Hematopoietic multipotent progenitor cell (in vitro differentiated cells): ENCODE measurements at regions not wholly inside any gene's neighbourhood (a gene's known extent, or its start where the extent isn't known, plus 50 kb on each side); places are given as distances from the start of the nearest gene placed in this dataset.
"Not testable (repeated sequence)": the region's sequence is repeated elsewhere in the genome, so short reads cannot be mapped to it uniquely, and the experiment has no call there.

Experiments used
- DNase-seq, 3 donors: peaks; one replicate each; pipeline ENCODE4 v3.0.0-alpha.2; 2011 to 2015; ENCODE audit warnings: low read depth in 2 of 3, low spot score in 2 of 3

GRCh38 chr21:21973806-21974205 lies 975.6 kb downstream of the NCAM2 start:
- DNase-seq = no peak

DNA sequence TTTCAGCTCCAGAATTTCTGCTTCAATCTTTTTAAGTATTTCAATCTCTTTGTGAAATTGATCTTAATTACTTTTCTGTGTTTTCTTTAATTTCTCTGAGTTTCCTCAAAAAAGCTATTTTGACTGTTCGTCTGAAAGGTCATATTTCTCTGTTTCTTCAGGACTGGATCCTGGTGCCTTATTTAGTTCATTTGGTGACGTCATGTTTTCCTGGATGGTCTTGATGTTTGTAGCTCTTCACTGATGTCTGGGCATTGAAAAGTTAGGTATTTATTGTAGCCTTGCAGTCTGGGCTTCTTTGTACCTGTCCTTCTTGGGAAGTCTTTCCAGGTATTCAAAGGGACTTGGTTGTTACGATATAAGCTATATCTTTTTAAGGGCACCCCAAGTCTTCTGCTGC lies 998.7 kb downstream of the NCAM2 start:
- DNase-seq = no peak

- no peak for DNase-seq
Measured at GRCh38 chr21:21997390-21998333, 999.5 kb downstream of the NCAM2 start.

DNA sequence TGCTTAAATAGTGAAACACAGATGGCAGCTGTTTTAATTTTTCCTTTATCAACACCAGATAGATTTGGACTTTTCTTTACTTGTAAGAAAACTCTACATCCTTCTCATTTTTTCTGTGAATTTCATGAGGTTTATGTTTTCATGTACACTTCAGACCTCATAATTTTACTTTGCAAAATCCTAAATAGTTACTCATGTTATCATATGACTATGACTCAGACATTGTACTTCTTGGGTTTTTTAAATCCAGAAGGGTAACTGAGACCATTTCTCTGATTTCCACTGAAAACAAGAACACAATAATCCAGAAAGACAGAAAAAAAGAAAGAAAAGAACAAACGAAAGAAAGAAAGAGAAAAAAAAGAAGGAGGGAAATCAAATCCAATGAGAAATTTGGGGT lies 1021.6 kb downstream of the NCAM2 start:
- DNase-seq = no peak

- no peak for DNase-seq
Measured at GRCh38 chr21:22020221-22020620, 1022.0 kb downstream of the NCAM2 start.

DNA sequence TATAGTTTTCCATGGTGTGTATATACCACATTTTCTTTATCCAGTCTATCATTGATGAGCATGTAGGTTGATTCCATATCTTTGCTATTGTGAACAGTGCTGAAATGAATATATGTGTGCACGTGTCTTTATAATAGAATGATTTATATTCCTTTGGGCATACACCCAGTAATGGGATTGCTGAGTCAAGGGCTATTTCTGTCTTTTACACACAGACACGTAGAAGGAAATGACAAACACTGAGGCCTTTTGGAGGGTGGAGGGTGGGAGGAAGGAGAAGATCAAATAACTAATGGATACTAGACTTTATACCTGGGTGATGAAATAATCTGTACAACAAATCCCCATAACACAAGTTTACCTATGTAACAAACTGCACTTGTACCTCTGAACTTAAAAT lies 1025.7 kb downstream of the NCAM2 start:
- not testable (repeated sequence) for DNase-seq

DNA sequence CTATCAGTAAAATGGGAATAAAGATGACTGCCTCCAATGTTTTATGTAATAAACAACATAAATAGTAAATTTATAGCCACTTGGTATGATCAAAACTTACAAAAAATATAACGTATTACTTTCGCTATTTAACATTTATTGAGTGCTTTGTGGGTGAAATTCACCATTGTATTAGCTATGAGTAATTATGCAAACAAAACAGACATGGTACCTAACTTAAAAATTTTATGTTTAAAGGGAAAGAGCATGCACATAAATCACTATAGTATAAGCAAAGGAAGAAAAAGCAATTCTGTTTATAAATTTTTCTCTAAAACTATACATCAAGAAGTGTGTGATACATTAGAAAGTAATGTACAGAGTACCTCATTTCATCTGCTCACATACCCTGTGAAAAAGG lies 1046.2 kb downstream of the NCAM2 start:
- DNase-seq = no peak

DNA sequence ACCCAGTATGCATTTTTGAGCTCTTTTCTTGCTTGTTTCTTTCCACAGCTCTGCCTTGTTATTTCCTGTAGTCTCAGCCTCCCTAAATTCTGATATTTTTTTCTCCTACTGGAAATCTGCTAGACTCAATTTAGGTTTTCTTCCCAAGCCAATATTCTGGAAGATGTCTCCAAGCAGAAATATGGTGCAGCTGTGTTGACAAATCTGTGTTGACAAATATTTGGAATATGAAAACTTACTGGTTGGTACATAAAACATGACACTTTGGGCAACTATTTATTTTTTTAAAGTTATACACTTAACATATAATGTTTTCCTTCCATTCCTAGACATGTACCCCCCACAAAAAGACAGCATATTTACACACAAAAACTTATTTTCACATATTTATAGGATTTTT lies 1048.4 kb downstream of the NCAM2 start:
- DNase-seq = no peak

DNA sequence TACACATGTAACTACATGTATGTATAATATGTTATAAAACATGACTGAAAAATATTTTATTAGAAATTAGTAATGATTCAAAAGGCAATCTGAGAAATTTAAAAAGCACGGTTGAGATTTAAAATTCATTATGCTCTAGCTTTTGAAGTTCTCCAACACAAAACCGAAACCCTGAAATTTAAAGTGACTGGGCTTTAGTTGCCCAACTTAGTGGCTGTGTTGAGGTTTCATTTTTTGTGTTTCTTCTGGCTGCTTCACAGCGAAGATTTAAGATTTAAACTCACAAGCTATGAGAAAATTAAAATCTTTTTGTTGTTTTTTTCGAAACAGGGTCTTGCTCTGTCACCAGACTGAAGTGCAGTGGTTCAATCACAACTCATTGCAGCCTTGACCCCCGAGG lies 1058.7 kb downstream of the NCAM2 start:
- no peak for DNase-seq

DNA sequence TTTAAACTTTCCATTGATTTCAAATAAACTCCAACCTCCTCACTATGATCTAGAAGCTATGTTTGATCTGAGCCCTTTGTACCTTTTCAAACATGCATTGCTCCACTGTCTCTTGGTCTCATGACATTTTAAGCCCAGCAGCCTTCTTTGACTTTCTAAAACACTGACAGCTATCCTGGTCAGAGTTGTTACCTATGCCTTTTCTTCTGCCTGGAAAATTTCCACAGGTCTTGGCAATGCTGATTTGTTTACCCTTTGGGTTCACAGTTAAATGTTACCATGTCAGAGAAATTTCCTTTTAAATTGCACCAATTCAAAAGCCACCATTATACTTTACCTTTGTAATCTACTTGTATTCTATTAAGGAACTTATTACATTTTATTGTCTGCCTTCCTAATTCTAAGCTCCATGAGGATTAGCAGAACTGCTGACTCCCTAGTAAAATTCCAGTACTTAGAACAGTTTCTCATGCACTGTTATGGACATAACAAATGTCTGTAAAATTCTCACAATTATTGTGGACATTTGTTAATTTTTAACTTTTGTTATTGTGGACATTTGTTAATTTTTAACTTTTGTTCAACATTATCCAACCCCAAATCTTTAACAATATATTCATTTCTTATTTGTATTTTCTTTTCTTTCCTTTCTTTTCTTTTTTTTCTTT lies 1064.4 kb downstream of the NCAM2 start:
- no peak for DNase-seq

GRCh38 chr21:22063140-22063539 lies 1064.9 kb downstream of the NCAM2 start:
- DNase-seq = no peak

DNA sequence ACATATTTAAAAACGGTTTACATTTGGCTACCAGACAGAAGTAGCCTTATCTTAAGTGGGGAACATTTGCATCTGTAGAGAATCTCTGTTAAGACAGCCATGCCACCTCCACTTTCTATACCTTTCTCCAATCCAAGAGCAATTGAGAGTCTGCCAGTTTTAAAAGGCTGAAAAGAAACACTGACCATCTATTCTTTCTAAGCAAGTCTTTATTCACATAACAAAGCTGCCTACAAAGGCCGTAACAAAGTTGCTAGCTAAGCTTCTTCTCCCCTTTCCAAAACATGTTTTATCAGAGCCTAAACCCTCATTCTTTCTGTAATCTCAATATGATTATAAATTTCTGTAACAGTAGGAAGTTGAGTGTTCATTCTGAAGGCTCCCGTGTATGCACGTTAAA lies 1078.3 kb downstream of the NCAM2 start:
- no peak for DNase-seq

DNA sequence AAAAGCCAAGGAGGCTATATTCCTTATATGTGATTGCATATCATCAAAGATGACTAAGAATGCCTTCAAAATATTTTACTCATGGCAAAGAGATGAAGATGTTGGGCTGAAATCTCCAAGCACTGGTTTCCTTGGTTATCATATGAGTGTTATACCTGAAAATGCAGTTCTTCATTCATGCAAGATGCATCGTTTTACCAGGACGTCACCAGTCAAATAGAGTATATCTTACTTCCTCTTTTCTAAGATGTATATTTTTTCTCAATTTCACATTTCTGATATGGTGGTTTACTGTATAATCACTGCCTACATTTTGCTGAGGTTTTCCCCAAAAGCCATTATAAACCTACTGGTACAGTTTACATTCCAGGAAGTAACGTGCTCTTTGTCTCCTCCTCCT lies 1085.7 kb downstream of the NCAM2 start:
- no peak for DNase-seq

DNA sequence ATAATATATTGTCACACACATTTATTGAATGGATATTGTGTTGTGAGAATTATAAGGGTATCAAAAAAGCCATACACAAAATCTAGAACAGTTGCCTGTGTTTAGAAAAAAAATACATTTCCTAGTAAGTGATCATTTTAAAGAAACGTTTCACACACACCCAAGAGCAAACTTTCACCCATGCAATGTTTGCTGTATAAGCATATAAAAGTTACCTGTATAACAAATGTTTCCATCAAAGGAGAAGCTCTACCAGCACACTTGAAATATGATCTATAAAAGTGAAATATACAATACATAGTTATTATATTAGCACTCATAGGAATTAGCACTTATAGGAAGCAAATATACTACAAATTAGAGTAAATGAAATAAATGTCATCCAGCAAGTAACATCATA lies 1098.1 kb downstream of the NCAM2 start:
- DNase-seq = no peak

DNA sequence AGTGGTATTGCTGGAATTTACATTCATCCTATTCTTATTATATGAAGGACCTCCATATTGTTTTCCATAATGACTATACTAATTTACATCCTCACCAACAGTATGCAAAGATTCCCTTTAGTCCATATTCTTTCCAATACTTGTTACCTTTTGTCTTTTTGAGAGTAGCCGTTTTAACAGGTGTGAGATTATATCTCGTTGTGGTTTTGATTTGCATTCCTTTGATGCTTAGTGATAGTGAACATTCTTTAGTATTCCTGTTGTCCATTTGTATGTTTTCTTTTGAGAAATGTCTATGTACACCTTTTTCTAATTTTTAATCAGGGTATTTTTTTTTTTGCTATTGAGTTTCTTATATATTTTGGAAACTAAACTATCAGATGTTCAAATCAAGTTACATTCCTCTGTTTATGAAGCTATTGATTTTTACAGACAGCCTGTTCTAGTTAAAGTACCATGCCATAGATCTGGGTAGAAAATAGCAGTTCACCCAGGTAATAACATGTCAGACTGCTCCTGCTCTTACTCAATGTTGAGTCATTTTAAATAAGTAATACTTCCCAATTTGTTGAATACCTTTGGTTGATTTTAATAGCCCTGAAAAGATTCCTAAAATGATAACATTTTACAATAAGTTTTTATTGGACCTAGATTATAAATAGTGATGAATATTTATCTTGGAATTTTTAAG lies 1108.7 kb downstream of the NCAM2 start:
- no peak for DNase-seq

DNA sequence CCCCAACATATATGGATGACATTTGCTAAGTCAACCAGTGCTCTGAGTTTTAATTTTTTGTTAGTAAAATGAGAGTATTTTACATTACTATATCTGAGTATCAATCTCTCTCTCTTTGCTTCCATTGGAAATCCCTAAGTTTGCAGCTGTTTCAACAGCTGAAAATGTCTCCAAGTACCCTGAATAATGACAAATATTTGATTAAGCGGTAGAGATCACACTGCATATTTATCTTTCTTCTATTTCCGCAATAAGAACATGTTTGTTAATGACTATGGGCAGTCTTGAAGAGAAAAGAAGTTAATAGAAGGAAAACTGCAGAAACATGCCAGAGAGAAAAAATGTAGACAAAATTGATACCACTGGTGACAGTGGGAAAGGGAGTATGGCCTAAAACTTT lies 1117.5 kb downstream of the NCAM2 start:
- DNase-seq = no peak

DNA sequence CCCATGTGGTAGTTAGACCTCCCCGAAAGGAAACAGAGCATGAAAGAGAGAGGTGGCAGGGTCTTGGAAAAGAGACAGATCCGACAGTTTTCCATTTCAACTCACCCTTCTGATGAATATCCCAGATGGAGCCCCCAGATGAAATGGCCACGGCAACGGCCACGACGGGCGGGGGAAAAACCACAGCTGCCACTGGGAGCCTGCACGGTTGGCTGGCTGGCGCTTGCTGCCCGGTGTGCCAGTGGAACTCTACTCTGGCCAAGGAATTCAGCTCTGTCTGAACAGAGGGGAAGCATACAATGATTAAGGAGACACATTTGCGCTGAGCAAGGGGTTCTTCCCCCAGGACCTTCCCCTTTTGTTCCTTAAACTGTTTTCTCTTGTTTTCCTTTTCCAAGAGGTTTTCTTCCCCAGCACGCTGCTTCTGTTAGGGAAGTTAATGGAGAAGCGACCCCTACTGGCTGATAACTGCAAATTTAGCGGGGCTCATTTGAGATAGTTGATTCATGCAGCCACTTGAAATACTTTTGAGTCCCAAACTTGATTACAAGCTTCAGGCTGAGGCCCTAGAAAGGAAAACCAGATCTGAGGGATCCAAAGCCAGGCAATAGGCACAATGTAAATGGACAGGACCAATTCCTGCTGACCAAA lies 1122.5 kb downstream of the NCAM2 start:
- DNase-seq = no peak

DNA sequence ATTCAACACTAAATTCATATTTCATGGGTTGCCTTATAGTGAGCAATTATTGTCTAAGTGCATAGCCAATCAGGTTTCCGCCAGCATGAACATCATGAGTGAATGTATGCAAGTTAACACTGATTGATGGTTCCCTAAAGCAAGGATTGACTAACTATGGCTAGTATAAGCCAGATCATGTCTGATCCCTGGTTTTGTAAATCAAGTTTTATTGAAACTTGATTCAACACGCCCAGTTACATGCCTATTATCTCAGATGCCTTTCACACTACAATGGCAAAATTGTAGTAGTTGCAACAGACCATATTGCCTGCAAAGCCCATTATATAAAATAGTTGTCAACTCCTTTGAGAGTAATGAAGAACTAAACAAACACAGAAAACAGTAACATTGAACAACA lies 1127.4 kb downstream of the NCAM2 start:
- no peak for DNase-seq

DNA sequence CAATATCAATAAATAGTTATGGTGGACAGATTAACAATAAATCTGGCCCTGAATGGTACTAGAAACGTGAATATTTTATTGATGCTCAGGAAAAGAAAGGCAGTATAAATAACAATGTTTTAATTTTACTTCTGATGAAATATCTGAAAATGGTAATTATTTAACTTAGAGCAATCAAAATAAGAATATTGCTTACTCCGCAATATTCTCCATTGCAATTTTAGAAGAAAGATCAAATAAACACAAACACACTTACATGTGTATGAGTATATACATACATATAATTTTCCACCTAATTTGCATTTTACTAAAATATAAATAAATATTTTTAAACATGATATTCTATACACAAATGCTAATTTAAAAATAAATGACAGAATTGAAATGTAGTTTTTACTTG lies 1130.5 kb downstream of the NCAM2 start:
- DNase-seq = no peak

DNA sequence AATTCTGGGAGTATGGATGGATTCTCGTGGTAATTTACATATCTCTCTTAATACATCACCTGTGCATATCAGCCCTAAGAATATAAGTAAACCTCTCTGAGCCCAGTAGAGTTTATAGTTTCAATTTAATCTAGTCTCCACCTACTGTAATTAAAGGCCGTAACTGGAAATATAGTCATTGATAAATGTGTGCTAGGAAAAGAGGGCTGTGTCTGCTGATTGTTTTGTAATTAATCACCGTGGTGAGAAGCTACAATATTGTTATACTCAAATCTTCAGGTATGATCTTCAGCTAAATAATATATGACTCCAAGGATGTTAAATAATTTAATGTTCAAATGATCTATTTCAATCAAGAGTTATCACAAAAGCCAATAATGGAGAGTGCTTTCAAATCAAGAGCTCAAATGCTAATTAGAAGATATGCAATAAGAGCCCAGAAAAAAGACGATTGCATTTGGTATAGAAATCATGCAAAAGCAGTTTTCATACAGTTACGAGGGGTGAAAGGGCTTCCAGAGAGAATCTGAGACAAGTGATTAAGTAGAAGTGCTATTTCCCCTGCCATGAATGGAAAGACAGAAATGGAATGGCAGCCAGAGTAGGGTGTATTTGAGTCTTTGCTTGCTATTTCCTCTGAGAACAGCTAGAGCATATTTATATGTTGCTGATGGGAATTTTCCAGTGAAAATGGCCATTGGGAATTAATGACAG lies 1134.3 kb downstream of the NCAM2 start:
- no peak for DNase-seq
